COLO668 (cell line): ENCODE measurements at regions not wholly inside any gene's neighbourhood (a gene's known extent, or its start where the extent isn't known, plus 50 kb on each side); places are given as distances from the start of the nearest gene placed in this dataset.
A peak's percentile ranks its signal among the peaks of the same experiment; 100 is the strongest.

Experiments
- DNase-seq: peaks from one replicate; lab custom pipeline; 2025; ENCODE audit not compliant: unreplicated experiment; lab: John Stamatoyannopoulos, UW

- no peak for DNase-seq
These were observed 240.5 kb downstream of the METTL4 start for GRCh38 chr18:2330764-2331163.

GRCh38 chr18:2331491-2331890, 239.8 kb downstream of the METTL4 start:
- no peak for DNase-seq

- DNase-seq = no peak
These were observed 234.5 kb downstream of the METTL4 start for GRCh38 chr18:2336690-2337392.

GRCh38 chr18:2337552-2338141, 233.7 kb downstream of the METTL4 start:
- peak; percentile 45 for DNase-seq

GRCh38 chr18:2338601-2339000, 232.7 kb downstream of the METTL4 start:
- no peak for DNase-seq

- DNase-seq = no peak
These were observed 231.0 kb downstream of the METTL4 start for GRCh38 chr18:2340335-2340734.

GRCh38 chr18:2348003-2348402, 223.3 kb downstream of the METTL4 start:
- DNase-seq = no peak

GRCh38 chr18:2351126-2351850, 220.0 kb downstream of the METTL4 start:
- no peak for DNase-seq

GRCh38 chr18:2354292-2354691, 217.0 kb downstream of the METTL4 start:
- no peak for DNase-seq

GRCh38 chr18:2356906-2357305, 214.4 kb downstream of the METTL4 start:
- no peak for DNase-seq

GRCh38 chr18:2360861-2361260, 210.4 kb downstream of the METTL4 start:
- no peak for DNase-seq

GRCh38 chr18:2368102-2368501, 203.2 kb downstream of the METTL4 start:
- no peak for DNase-seq

GRCh38 chr18:2376707-2377106, 194.6 kb downstream of the METTL4 start:
- no peak for DNase-seq

- no peak for DNase-seq
These were observed 191.2 kb downstream of the METTL4 start for GRCh38 chr18:2380101-2380500.

GRCh38 chr18:2381539-2381938, 189.8 kb downstream of the METTL4 start:
- DNase-seq = no peak

- DNase-seq = no peak
These were observed 183.7 kb downstream of the METTL4 start for GRCh38 chr18:2387588-2387987.

GRCh38 chr18:2390158-2390557, 181.1 kb downstream of the METTL4 start:
- DNase-seq = no peak

- DNase-seq = no peak
These were observed 179.8 kb downstream of the METTL4 start for GRCh38 chr18:2391470-2391869.

- no peak for DNase-seq
These were observed 178.9 kb downstream of the METTL4 start for GRCh38 chr18:2392446-2392845.

GRCh38 chr18:2394684-2395083, 176.6 kb downstream of the METTL4 start:
- DNase-seq = no peak

GRCh38 chr18:2395427-2396161, 175.7 kb downstream of the METTL4 start:
- no peak for DNase-seq

GRCh38 chr18:2396162-2396505, 175.2 kb downstream of the METTL4 start:
- no peak for DNase-seq
